ENCODE measurements at regions not wholly inside any gene's neighbourhood (a gene's known extent, or its start where the extent isn't known, plus 50 kb on each side); places are given as distances from the start of the nearest gene placed in this dataset.

DNA sequence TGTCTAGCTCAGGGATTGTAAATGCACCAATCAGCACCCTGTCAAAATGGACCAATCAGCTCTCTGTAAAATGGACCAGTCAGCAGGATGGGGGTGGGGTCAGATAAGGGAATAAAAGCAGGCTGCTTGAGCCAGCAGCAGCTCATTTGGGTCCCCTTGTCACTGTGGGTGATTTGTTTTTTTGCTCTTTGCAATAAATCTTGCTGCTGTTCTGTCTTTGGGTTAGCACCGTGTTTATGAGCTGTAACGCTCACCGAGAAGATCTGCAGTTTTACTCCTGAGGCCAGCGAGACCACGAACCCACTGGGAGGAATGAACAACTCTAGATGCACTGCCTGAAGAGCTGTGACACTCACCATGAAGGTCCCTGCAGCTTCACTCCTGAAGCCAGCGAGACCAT is 134.1 kb upstream of the LMNTD1 start:
- TF ChIP-seq, protein P1, sequence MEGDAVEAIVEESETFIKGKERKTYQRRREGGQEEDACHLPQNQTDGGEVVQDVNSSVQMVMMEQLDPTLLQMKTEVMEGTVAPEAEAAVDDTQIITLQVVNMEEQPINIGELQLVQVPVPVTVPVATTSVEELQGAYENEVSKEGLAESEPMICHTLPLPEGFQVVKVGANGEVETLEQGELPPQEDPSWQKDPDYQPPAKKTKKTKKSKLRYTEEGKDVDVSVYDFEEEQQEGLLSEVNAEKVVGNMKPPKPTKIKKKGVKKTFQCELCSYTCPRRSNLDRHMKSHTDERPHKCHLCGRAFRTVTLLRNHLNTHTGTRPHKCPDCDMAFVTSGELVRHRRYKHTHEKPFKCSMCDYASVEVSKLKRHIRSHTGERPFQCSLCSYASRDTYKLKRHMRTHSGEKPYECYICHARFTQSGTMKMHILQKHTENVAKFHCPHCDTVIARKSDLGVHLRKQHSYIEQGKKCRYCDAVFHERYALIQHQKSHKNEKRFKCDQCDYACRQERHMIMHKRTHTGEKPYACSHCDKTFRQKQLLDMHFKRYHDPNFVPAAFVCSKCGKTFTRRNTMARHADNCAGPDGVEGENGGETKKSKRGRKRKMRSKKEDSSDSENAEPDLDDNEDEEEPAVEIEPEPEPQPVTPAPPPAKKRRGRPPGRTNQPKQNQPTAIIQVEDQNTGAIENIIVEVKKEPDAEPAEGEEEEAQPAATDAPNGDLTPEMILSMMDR (optimal IDR thresholded peaks at IDR 0.05 in 1 of 3, IDR thresholded peaks at IDR 0.05 in 1 of 3, conservative IDR thresholded peaks at IDR 0.05 in 1 of 3; ENCODE audit: extremely low read depth in 1 of 3, insufficient read depth in 2 of 3, low read length in 3 of 3) = no peak
- TF ChIP-seq EZH2 (IDR thresholded peaks at IDR 0.05; ENCODE audit: low read length) = no peak
